ENCODE measurements at regions not wholly inside any gene's neighbourhood (a gene's known extent, or its start where the extent isn't known, plus 50 kb on each side); places are given as distances from the start of the nearest gene placed in this dataset.

DNA sequence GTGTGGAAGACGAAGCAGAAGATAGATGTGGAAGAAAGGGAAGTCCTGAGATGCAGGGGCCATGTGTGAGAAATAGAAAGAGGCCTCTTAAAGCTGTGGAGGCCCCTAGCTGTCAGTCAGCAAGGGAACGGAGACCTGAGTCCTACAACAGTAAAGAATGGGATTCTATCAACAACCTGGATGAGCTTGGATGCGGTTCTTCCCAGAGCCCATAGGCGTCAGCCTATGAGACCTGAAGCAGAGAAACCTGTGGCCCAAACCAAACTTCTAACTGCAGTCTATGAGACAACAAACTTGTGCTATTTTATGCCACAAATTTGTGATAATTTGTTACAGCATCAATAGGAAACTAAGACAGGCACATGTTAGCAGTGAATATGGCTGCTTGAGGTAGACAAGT is 583.7 kb downstream of the ADCYAP1 start:
- TF ChIP-seq, protein P1, sequence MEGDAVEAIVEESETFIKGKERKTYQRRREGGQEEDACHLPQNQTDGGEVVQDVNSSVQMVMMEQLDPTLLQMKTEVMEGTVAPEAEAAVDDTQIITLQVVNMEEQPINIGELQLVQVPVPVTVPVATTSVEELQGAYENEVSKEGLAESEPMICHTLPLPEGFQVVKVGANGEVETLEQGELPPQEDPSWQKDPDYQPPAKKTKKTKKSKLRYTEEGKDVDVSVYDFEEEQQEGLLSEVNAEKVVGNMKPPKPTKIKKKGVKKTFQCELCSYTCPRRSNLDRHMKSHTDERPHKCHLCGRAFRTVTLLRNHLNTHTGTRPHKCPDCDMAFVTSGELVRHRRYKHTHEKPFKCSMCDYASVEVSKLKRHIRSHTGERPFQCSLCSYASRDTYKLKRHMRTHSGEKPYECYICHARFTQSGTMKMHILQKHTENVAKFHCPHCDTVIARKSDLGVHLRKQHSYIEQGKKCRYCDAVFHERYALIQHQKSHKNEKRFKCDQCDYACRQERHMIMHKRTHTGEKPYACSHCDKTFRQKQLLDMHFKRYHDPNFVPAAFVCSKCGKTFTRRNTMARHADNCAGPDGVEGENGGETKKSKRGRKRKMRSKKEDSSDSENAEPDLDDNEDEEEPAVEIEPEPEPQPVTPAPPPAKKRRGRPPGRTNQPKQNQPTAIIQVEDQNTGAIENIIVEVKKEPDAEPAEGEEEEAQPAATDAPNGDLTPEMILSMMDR (IDR thresholded peaks at IDR 0.05): no peak
- TF ChIP-seq POLR2A (IDR thresholded peaks at IDR 0.05) (no peak), POLR2AphosphoS5 (IDR thresholded peaks at IDR 0.05; ENCODE audit: insufficient read depth in 1 of 2, low read depth in 1 of 2) (no peak)
